AG10803 (cell line): ENCODE measurements at regions not wholly inside any gene's neighbourhood (a gene's known extent, or its start where the extent isn't known, plus 50 kb on each side); places are given as distances from the start of the nearest gene placed in this dataset.

Source experiments
- DNase-seq: peaks from one replicate; pipeline ENCODE4 v3.0.0; 2010; ENCODE audit warnings: low read depth
- H3K4me3 ChIP-seq: 2 replicates; pipeline ENCODE4 v1.5.1; 2011; ENCODE audit warnings: mild to moderate bottlenecking, low read length, control low read depth
- CTCF ChIP-seq: conservative IDR thresholded peaks from 2 replicates; pipeline ENCODE4 v1.5.1; 2011; ENCODE audit warnings: mild to moderate bottlenecking, low read length, control low read depth, inconsistent platforms

- DNase-seq = no peak
- H3K4me3 ChIP-seq = no peak overlapping the region
- TF ChIP-seq CTCF = no peak
Observed at GRCh38 chr4:123090886-123091285, 168.5 kb upstream of the NUDT6 start.

- DNase-seq = no peak
- H3K4me3 ChIP-seq = no peak overlapping the region
- no peak for TF ChIP-seq CTCF
Observed at GRCh38 chr4:123092586-123092985, 170.2 kb upstream of the NUDT6 start.

GRCh38 chr4:123093236-123093635 is 170.8 kb upstream of the NUDT6 start:
- no peak for TF ChIP-seq CTCF
- no peak for DNase-seq
- no peak overlapping the region for H3K4me3 ChIP-seq

- no peak for DNase-seq
Observed at GRCh38 chr4:123096038-123096437, 173.6 kb upstream of the NUDT6 start.

GRCh38 chr4:123102897-123103471 is 180.6 kb upstream of the NUDT6 start:
- H3K4me3 ChIP-seq = no peak overlapping the region
- peak; percentile 61 for DNase-seq
- TF ChIP-seq CTCF = peak; percentile 80

More at GRCh38 chr4:123096038-123096437, 173.6 kb upstream of the NUDT6 start:
- TF ChIP-seq CTCF = peak; percentile 6; the same call in 1 of the 2 replicates
- no peak overlapping the region for H3K4me3 ChIP-seq

GRCh38 chr4:123104310-123105025 is 182.1 kb upstream of the NUDT6 start:
- TF ChIP-seq CTCF = no peak
- H3K4me3 ChIP-seq = no peak overlapping the region
- peak; percentile 73 for DNase-seq

GRCh38 chr4:123105026-123105420 is 182.6 kb upstream of the NUDT6 start:
- no peak overlapping the region for H3K4me3 ChIP-seq
- DNase-seq = no peak
- TF ChIP-seq CTCF = no peak
